HG03460 (cell line): ENCODE measurements at regions not wholly inside any gene's neighbourhood (a gene's known extent, or its start where the extent isn't known, plus 50 kb on each side); places are given as distances from the start of the nearest gene placed in this dataset.
"Not testable (repeated sequence)": the region's sequence is repeated elsewhere in the genome, so short reads cannot be mapped to it uniquely, and the experiment has no call there.

Experiments used
- ATAC-seq: cut with Tn5 transposase; IDR thresholded peaks from one replicate; pipeline ENCODE4 v1.9.1; 2021; ENCODE audit not compliant: unreplicated experiment

GRCh38 chr1:232145768-232146167 is 484.2 kb downstream of the SIPA1L2 start:
- no peak for ATAC-seq

- ATAC-seq: no peak
Measured at GRCh38 chr1:232144696-232145230, 485.2 kb downstream of the SIPA1L2 start.

GRCh38 chr1:232143315-232143886 is 486.5 kb downstream of the SIPA1L2 start:
- no peak for ATAC-seq

GRCh38 chr1:232142403-232143314 is 487.3 kb downstream of the SIPA1L2 start:
- ATAC-seq: no peak

DNA sequence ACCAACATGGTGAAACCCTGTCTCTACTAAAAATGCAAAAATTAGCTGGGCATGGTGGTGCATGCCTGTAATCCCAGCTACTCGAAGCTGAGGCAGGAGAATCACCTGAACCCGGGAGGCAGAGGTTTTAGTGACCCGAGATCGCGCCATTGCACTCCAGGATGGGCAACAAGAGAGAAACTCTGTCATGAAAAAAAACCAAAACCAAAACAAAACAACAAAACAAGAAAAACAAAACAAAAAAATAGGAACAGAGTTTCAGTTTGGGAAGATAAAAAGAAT is 488.8 kb downstream of the SIPA1L2 start:
- not testable (repeated sequence) for ATAC-seq

DNA sequence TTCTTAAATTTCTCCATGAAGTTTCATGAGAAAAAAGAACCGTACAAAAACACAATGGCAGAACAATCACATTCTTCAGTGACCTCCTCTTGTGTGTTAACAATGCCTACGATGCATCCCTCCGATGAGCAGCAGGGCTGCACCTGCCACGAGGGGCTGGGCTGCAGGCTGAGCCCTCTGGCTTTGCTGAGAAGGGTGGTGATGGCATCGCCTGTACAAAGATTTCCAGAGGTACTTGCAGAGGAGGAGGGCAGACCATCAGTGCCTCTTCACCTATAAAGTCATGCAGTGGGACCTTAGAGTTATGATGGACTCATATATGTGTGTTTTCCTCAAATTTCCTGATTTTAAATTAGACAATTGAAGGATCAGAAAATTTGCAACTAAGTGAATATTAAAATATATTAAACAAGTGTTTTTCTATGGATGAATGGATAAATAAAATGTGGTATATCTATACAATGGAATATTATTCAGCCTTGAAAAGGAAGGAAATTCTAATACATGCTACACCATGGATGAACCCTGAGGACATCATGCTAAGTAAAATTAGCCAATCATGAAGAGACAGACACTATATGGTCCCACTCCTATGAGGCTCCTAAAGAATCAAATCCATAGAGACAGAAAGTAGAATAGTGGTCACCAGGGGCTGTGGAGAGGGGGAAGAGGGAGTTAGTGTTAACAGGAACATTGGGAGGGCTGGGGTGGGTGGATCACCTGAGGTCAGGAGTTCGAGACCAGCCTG is 489.3 kb downstream of the SIPA1L2 start:
- ATAC-seq: no peak

GRCh38 chr1:232139444-232139843 is 490.5 kb downstream of the SIPA1L2 start:
- ATAC-seq: no peak

- no peak for ATAC-seq
Measured at GRCh38 chr1:232138044-232138443, 491.9 kb downstream of the SIPA1L2 start.

DNA sequence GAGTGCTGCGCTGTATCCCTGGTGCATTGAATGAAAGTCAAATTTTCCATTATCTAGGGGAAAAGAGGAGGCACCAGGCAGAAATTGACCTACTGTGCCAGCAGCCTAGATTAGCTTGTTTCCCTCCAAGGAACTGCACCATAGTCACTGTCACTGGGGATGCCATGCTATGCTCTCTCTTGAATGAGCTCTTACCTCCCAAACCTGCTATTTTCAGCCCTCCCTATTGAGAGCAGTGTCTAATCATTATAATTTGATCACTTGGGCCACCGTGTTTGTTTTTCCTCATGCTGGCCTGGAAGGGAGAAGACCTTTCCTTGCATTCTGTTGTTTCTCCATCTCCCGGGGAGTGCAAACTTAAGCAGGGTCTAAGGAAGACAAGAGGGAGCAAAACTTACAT is 492.9 kb downstream of the SIPA1L2 start:
- no peak for ATAC-seq

DNA sequence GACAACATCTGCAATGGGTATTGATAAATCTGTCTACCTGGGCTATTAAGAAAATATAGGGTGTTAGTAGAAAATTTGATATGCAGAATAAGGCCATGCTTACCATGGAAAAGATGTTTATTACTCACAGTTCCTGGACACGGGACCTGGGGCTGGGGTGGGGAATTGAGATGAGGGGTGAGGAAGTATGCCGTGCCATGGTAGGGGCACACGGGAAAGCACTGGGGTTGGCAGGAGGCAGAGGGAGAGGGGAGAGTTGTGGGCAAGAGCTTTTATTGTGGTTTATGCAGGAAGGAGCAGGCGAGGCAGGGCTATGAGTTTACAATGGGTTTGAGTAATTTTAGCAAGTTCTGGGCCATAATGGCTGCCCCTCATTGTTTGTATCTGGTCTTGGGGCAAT is 493.8 kb downstream of the SIPA1L2 start:
- ATAC-seq: no peak

DNA sequence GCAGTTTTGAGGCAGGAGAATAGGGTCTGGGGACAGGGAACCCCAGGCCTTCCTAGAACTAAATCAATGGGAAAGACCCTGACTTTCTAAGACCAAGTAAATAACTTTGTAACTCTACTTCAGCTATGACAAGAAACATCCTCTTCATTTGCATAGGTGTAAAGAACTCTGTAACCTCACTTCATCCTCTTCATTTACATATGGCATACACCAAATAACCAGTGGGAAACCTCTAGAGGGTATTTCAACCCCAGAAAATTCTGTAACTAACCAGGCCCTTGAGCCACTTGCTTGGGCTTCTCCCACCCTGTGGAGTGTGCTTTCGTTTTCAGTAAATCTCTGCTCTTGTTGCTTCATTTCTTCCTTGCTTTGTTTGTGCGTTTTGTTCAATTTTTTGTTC is 495.6 kb downstream of the SIPA1L2 start:
- no peak for ATAC-seq

GRCh38 chr1:232132572-232132971 is 497.4 kb downstream of the SIPA1L2 start:
- ATAC-seq: no peak

GRCh38 chr1:232131715-232132391 is 498.1 kb downstream of the SIPA1L2 start:
- no peak for ATAC-seq

GRCh38 chr1:232130815-232131480 is 499.0 kb downstream of the SIPA1L2 start:
- no peak for ATAC-seq

DNA sequence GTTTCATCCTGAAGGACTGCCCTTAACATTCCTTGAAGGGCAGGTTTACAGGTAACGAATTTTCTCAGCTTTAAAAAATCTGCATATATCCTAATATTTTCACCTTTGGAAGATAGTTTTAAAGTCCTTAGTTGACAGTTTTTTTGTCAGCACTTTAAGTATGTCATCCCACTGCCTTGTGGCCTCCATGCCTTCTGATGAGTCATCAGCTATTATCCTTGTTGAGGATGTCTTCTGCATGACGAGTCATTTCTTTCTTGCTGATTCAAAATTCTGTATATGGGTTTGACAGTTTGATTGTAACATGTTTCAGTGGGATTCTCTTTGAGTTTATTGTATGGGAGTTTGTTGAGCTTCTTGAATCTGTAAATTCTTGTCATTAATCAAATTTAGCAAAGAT is 500.6 kb downstream of the DISC1 start:
- ATAC-seq: no peak

GRCh38 chr1:232123775-232124659 is 497.4 kb downstream of the DISC1 start:
- no peak for ATAC-seq

DNA sequence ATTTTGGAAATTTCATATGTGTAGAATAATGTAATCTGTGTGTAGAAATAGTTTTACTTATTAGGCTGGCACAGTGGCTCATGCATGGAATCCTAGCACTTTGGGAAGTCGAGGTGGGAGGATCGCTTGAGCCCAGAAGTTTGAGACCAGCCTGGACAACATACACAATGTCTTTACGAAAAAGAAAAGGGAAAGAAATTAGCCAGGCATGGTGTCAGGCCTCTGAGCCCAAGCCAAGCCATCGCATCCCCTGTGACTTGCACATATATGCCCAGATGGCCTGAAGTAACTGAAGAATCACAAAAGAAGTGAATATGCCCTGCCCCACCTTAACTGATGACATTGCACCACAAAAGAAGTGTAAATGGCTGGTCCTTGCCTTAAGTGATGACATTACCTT is 491.3 kb downstream of the DISC1 start:
- ATAC-seq: not testable (repeated sequence)

DNA sequence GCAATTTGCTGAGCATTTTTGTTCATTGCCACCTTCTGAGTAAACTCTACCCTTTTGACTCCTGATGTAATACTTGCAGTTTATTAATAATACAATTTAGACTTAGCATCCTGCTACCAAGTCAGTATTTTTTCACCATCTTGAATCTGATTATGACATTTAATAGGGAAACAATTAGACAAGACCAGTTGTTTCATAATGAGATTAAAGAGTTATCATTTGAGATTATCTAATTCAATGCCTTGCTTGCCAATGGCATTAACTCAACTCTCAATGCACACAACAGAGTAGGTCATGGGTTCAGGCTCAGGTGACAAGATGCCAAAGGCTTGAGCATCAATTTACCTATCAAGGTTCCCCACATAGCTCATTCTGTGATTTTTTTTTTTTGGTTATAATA is 488.4 kb downstream of the DISC1 start:
- no peak for ATAC-seq

DNA sequence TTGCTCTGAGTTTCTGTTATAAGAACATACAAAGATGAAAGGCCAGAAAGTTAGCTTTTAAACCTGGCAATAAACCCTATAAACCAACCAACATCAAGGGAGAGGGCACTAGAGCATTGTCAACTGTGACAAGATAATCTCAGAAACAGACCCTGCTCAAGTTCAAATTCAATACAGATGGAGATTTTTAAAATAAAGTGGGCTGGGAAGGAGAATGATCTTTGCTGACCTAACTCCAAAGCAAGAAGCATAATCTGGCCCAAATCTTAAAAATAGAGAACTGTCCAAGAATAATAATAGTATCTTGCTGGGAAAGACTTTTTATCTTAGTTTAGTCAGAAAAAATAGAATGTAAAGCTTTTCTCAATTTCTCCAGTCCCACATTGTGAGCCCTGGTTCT is 485.5 kb downstream of the DISC1 start:
- ATAC-seq: no peak

DNA sequence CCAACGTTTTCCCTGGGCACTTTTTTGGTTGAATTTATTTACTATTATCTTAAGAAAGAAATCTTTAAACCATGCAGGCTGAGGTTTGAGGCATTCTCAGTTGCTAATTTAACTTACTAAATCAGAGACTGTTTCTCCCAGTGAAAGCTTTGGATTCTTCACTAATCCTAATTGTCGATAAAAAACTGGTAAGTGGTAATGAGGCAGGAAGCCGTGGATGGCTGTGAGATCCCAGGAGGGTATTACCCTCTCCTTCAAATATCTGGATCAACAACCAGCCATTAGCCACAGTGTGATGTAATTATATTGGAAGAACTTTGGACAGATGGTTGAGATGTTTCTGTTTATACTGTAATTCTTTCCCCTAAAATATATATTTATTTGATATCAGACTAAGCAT is 485.0 kb downstream of the DISC1 start:
- no peak for ATAC-seq
